Calu3 (cell line): ENCODE measurements at regions not wholly inside any gene's neighbourhood (a gene's known extent, or its start where the extent isn't known, plus 50 kb on each side); places are given as distances from the start of the nearest gene placed in this dataset.

ENCODE experiments used
- BruUV-seq: library from RNA; stranded (reverse); fragments of 400-500 nt; replicated peaks from 2 replicates; lab custom pipeline; 2021; lab: Mats Ljungman, UMichigan
- CTCF ChIA-PET: fragments of 300-600 bp; sonication (Branson Sonifier 250); formaldehyde crosslinking; loops from one replicate; lab custom pipeline; 2022; ENCODE audit warnings: antibody characterized with exemption; lab: Charles Lee
- DNase-seq: peaks from one replicate; pipeline ENCODE4 v3.0.0; 2022
- H3K27ac Mint-ChIP-seq: one replicate; pipeline ENCODE4 v1.8.0; 2022; ENCODE audit warnings: mixed read lengths; ENCODE audit not compliant: unreplicated experiment
- H3K27me3 Mint-ChIP-seq: one replicate; pipeline ENCODE4 v1.8.0; 2022; ENCODE audit warnings: mixed read lengths; ENCODE audit not compliant: unreplicated experiment
- H3K36me3 Mint-ChIP-seq: one replicate; pipeline ENCODE4 v1.8.0; 2022; ENCODE audit warnings: mild to moderate bottlenecking, moderate library complexity, mixed read lengths; ENCODE audit not compliant: insufficient read depth, unreplicated experiment
- H3K4me1 Mint-ChIP-seq: one replicate; pipeline ENCODE4 v1.8.0; 2022; ENCODE audit warnings: mild to moderate bottlenecking, low read depth, mixed read lengths; ENCODE audit not compliant: unreplicated experiment
- H3K4me3 Mint-ChIP-seq: one replicate; pipeline ENCODE4 v1.8.0; 2022; ENCODE audit warnings: mild to moderate bottlenecking, low read depth, moderate library complexity, mixed read lengths; ENCODE audit not compliant: unreplicated experiment
- H3K9me3 Mint-ChIP-seq: one replicate; pipeline ENCODE4 v1.8.0; 2022; ENCODE audit warnings: low read depth, mixed read lengths; ENCODE audit not compliant: unreplicated experiment
- CTCF ChIP-seq: fragments of 200-600 bp; IDR thresholded peaks from one replicate; pipeline ENCODE4 v1.8.0; 2022; ENCODE audit warnings: antibody characterized with exemption; ENCODE audit not compliant: unreplicated experiment
- intact Hi-C: fragments of 100-400 bp; cut with micrococcal nuclease; formaldehyde crosslinking; loops from one replicate; pipeline ENCODE4 v1.10.0; 2022; ENCODE audit not compliant: unreplicated experiment

GRCh38 chr16:80457871-80458270 lies 82.9 kb upstream of the DYNLRB2 start:
- Mint-ChIP-seq H3K4me3 (no peak overlapping the region), H3K36me3 (no peaks in the 10 kb centered on the region), H3K4me1 (peaks cover 6% of the 10 kb centered on the region), H3K27me3 (peaks cover 33% of the 10 kb centered on the region), H3K9me3 (no peaks in the 10 kb centered on the region), H3K27ac (no peak overlapping the region)
- no TSS peak for BruUV-seq
- intact Hi-C loops: no loop called here
- DNase-seq: no peak
- no peak for TF ChIP-seq CTCF
- CTCF ChIA-PET: interaction anchor here (2.0 kb wide), 1 partner anchor 9 kb away, joined by 7 read pairs; no protein-coding TSS in a partner anchor

GRCh38 chr16:80454802-80455201 lies 86.0 kb upstream of the DYNLRB2 start:
- Mint-ChIP-seq H3K27me3 (peaks cover 22% of the 10 kb centered on the region), H3K9me3 (no peaks in the 10 kb centered on the region), H3K27ac (no peak overlapping the region), H3K36me3 (no peaks in the 10 kb centered on the region), H3K4me3 (no peak overlapping the region), H3K4me1 (no peaks in the 10 kb centered on the region)
- CTCF ChIA-PET: no interaction called here
- TF ChIP-seq CTCF: no peak
- intact Hi-C loops: no loop called here
- no peak for DNase-seq
- BruUV-seq: no TSS peak

GRCh38 chr16:80449392-80449791 lies 91.4 kb upstream of the DYNLRB2 start:
- H3K27me3 Mint-ChIP-seq: no peaks in the 10 kb centered on the region
- DNase-seq: no peak
- H3K4me1 Mint-ChIP-seq: no peaks in the 10 kb centered on the region
- no peak overlapping the region for H3K27ac Mint-ChIP-seq
- H3K36me3 Mint-ChIP-seq: no peaks in the 10 kb centered on the region
- CTCF ChIA-PET: no interaction called here
- intact Hi-C loops: no loop called here
- H3K9me3 Mint-ChIP-seq: no peaks in the 10 kb centered on the region
- no TSS peak for BruUV-seq
- H3K4me3 Mint-ChIP-seq: no peak overlapping the region
- no peak for TF ChIP-seq CTCF

GRCh38 chr16:80447241-80447640 lies 93.6 kb upstream of the DYNLRB2 start:
- Mint-ChIP-seq H3K4me3 (no peak overlapping the region), H3K9me3 (no peaks in the 10 kb centered on the region), H3K27ac (no peak overlapping the region), H3K4me1 (no peaks in the 10 kb centered on the region), H3K27me3 (no peaks in the 10 kb centered on the region), H3K36me3 (no peaks in the 10 kb centered on the region)
- no TSS peak for BruUV-seq
- DNase-seq: no peak
- no peak for TF ChIP-seq CTCF
- intact Hi-C loops: no loop called here
- CTCF ChIA-PET: no interaction called here
